ENCODE measurements at regions not wholly inside any gene's neighbourhood (a gene's known extent, or its start where the extent isn't known, plus 50 kb on each side); places are given as distances from the start of the nearest gene placed in this dataset.

DNA sequence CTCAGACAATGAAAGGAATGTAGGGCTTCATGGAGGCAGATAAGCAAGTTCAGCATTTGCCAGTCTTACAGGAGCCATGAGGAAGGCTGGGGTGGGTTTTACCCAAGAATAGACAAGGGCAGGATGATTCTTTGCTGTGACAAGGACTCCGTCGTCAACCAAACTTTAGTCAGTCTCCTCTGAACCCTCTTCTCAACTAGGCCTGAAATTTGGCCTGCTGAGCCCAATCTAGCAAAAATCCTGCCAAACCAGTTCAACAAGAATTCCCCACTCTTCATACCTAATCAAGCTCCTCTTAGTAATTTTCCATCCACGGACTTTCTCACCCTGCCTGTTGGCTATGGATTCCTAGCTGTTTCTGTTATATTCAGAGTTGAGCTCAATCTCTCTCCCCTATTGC lies 280.5 kb downstream of the TBL1XR1 start:
- no TSS peak for BruUV-seq (replicated peaks)
- ChIA-PET POLR2A (no interaction called here), CTCF (ENCODE audit: low intra/inter-chr PET ratio) (no interaction called here)
- no peak overlapping the region for H3K27ac ChIP-seq (ENCODE audit: extremely low read depth, low read depth, low read length)
- TF ChIP-seq SOX6 (IDR thresholded peaks at IDR 0.05) (no peak), ASH1L (IDR thresholded peaks at IDR 0.05; ENCODE audit: borderline replicate concordance, low read depth, partially characterized antibody) (no peak), ATF3 (IDR thresholded peaks at IDR 0.05) (no peak), ATF3 (CRISPR knock-in tag; conservative IDR thresholded peaks at IDR 0.05) (no peak), POLR3A (IDR thresholded peaks at IDR 0.05; ENCODE audit: borderline replicate concordance, extremely low read depth, insufficient read depth, insufficient read length) (no peak), KLF1 (tag; IDR thresholded peaks at IDR 0.05) (no peak)
- H3K4me2 ChIP-seq (ENCODE audit: insufficient read depth, low read length) = no peak overlapping the region
- no peaks in the 10 kb centered on the region for H3K9me1 ChIP-seq (ENCODE audit: control insufficient read depth, insufficient read depth, low read length)
- H3K79me2 ChIP-seq (ENCODE audit: control insufficient read depth, insufficient read depth, low read length) = no peaks in the 10 kb centered on the region
- H3K36me3 ChIP-seq (ENCODE audit: control insufficient read depth, insufficient read depth, low read length) = no peaks in the 10 kb centered on the region
- no peaks in the 10 kb centered on the region for H3K9me3 ChIP-seq (replicated peaks; ENCODE audit: control insufficient read depth, insufficient read depth, low read depth, low read length)
- H3K4me3 ChIP-seq = no peak overlapping the region
- H3K9ac ChIP-seq (ENCODE audit: insufficient read depth in 1 of 2, low read depth in 2 of 2, low read length in 2 of 2) = no peak overlapping the region
- H3K4me1 ChIP-seq (replicated peaks in 1 of 2; ENCODE audit: control insufficient read depth in 2 of 2, insufficient read depth in 2 of 2, low read length in 2 of 2) = no peaks in the 10 kb centered on the region; a peak in 1 of 5 replicates
- FAIRE-seq (no peak), ATAC-seq (no peak), DNase-seq (ENCODE audit: extremely low read depth in 1 of 4, low spot score in 3 of 4) (no peak)
- peaks cover 2 to 4% of the 10 kb centered on the region in 2 experiments; a peak in 1 of 5 replicates for H3K27me3 ChIP-seq (ENCODE audit: control insufficient read depth in 2 of 2, insufficient read depth in 2 of 2, low read length in 2 of 2)
- WGBS (ENCODE audit: insufficient coverage, low coverage, missing lambda C conversion rate) = 8% methylated on average over 3 of the region's 3 CpGs
- intact Hi-C loops (cut with micrococcal nuclease) (no loop called here), in situ Hi-C loops (cut with MboI) (no loop called here)
- H4K20me1 ChIP-seq (replicated peaks; ENCODE audit: control insufficient read depth, insufficient read depth, low read length) = no peaks in the 10 kb centered on the region
- H2AFZ ChIP-seq (ENCODE audit: low read depth, low read length) = no peak overlapping the region

DNA sequence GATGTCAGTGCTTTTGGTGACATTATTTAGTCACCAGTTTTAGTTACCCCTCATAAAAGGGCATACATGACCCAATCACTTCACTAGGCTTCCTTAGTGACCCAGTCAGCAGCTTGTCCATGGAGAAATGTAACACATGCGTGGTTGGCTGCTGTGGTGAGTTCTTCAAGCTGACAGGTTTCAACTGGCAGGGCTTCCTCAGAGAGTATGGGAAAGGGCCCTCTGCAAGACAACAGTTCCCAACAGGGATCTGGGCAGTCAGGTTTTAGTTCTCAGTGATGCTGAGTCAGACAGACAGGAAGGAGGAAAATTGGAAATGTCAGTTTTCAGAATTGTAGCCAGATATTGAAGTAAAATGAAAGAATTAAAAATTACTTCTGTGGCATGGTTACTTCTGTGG lies 282.5 kb downstream of the TBL1XR1 start:
- no peaks in the 10 kb centered on the region for H3K4me1 ChIP-seq (replicated peaks in 1 of 2; ENCODE audit: control insufficient read depth in 2 of 2, insufficient read depth in 2 of 2, low read length in 2 of 2)
- H3K27ac ChIP-seq (ENCODE audit: extremely low read depth, low read depth, low read length) = no peak overlapping the region
- ChIA-PET CTCF (ENCODE audit: low intra/inter-chr PET ratio) (no interaction called here), POLR2A (no interaction called here)
- peaks cover 2 to 4% of the 10 kb centered on the region in 2 experiments; a peak in 1 of 5 replicates for H3K27me3 ChIP-seq (ENCODE audit: control insufficient read depth in 2 of 2, insufficient read depth in 2 of 2, low read length in 2 of 2)
- FAIRE-seq = no peak
- in situ Hi-C loops (cut with MboI) (no loop called here), intact Hi-C loops (cut with micrococcal nuclease) (no loop called here)
- H2AFZ ChIP-seq (ENCODE audit: low read depth, low read length) = no peak overlapping the region
- no peak overlapping the region for H3K9ac ChIP-seq (ENCODE audit: insufficient read depth in 1 of 2, low read depth in 2 of 2, low read length in 2 of 2)
- H3K36me3 ChIP-seq (ENCODE audit: control insufficient read depth, insufficient read depth, low read length) = no peaks in the 10 kb centered on the region
- no peak overlapping the region for H3K4me3 ChIP-seq
- DNase-seq (ENCODE audit: extremely low read depth in 1 of 4, low spot score in 3 of 4) = no peak
- no peak overlapping the region for H3K4me2 ChIP-seq (ENCODE audit: insufficient read depth, low read length)
- no peaks in the 10 kb centered on the region for H4K20me1 ChIP-seq (replicated peaks; ENCODE audit: control insufficient read depth, insufficient read depth, low read length)
- H3K9me1 ChIP-seq (ENCODE audit: control insufficient read depth, insufficient read depth, low read length) = no peaks in the 10 kb centered on the region
- BruUV-seq (replicated peaks) = no TSS peak
- no peak for ATAC-seq
- 0% methylated on average over 1 of the region's 1 CpG for WGBS (ENCODE audit: insufficient coverage, low coverage, missing lambda C conversion rate)
- H3K9me3 ChIP-seq (replicated peaks; ENCODE audit: control insufficient read depth, insufficient read depth, low read depth, low read length) = no peaks in the 10 kb centered on the region
- H3K79me2 ChIP-seq (ENCODE audit: control insufficient read depth, insufficient read depth, low read length) = no peaks in the 10 kb centered on the region
- TF ChIP-seq ZNF780A (CRISPR knock-in tag; IDR thresholded peaks at IDR 0.05) = no peak
- no peak for TF ChIP-seq LARP7 (IDR thresholded peaks at IDR 0.05)
- TF ChIP-seq SRSF3 (IDR thresholded peaks at IDR 0.05; ENCODE audit: insufficient read depth, low read length) = no peak
- TF ChIP-seq MCM3 (IDR thresholded peaks at IDR 0.05) = no peak
- no peak for TF ChIP-seq ZKSCAN8 (CRISPR knock-in tag; IDR thresholded peaks at IDR 0.05)
- no peak for TF ChIP-seq TCF7 (IDR thresholded peaks at IDR 0.05; ENCODE audit: borderline replicate concordance)
- TF ChIP-seq ZBED1 (IDR thresholded peaks at IDR 0.05) = no peak
- no peak for TF ChIP-seq TCFL5 (CRISPR knock-in tag; conservative IDR thresholded peaks at IDR 0.05)
- no peak for TF ChIP-seq HOXB6 (CRISPR knock-in tag; IDR thresholded peaks at IDR 0.05; ENCODE audit: borderline replicate concordance)
- TF ChIP-seq, protein P1, sequence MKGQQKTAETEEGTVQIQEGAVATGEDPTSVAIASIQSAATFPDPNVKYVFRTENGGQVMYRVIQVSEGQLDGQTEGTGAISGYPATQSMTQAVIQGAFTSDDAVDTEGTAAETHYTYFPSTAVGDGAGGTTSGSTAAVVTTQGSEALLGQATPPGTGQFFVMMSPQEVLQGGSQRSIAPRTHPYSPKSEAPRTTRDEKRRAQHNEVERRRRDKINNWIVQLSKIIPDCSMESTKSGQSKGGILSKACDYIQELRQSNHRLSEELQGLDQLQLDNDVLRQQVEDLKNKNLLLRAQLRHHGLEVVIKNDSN (CRISPR knock-in tag; IDR thresholded peaks at IDR 0.05) = no peak
- no peak for TF ChIP-seq PHF21A (IDR thresholded peaks at IDR 0.05; ENCODE audit: borderline replicate concordance, low read depth)
- TF ChIP-seq ZNF324 (CRISPR knock-in tag; IDR thresholded peaks at IDR 0.05) = no peak
- TF ChIP-seq CCNT2 (IDR thresholded peaks at IDR 0.05; ENCODE audit: borderline replicate concordance, extremely low read depth, insufficient read length, low read depth, low read length) = no peak

Data from K562 (cell line).